SK-N-SH (cell line): ENCODE measurements at regions not wholly inside any gene's neighbourhood (a gene's known extent, or its start where the extent isn't known, plus 50 kb on each side); places are given as distances from the start of the nearest gene placed in this dataset.
A peak's percentile ranks its signal among the peaks of the same experiment; 100 is the strongest.

ENCODE experiments used
- CTCF ChIA-PET: fragments of 300-600, 350-600 bp; formaldehyde crosslinking; extraction: SDS; loops from one replicate; lab custom pipeline; 2021; lab: Yijun Ruan, JAX
- POLR2A ChIA-PET: fragments of 350-600 bp; sonication (Branson Sonifier 250); formaldehyde crosslinking; extraction: SDS; loops from one replicate; lab custom pipeline; 2020; ENCODE audit warnings: antibody characterized with exemption, inconsistent platforms; lab: Yijun Ruan, JAX
- DNase-seq: peaks from one replicate; pipeline ENCODE4 v3.0.0; 2012
- H2AFZ ChIP-seq: fragments of 200-600 bp; sonication (generic); 2 replicates; pipeline ENCODE4 v1.8.1; 2016; ENCODE audit warnings: antibody characterized with exemption, mild to moderate bottlenecking, low read depth
- H3F3A ChIP-seq: fragments of 200-600 bp; sonication (generic); replicated peaks from 2 replicates; pipeline ENCODE3; 2016; ENCODE audit warnings: antibody characterized with exemption, mild to moderate bottlenecking; ENCODE audit not compliant: insufficient read depth
- H3K27ac ChIP-seq, 2 experiments: fragments of 200-500 bp in 1 of 2; fragments of 200-600 bp in 1 of 2; sonication (Bioruptor generic) in 1 of 2; sonication (generic), shearing (Covaris generic) in 1 of 2; 2 replicates each; pipeline versions ENCODE4 v1.5.1 to v1.6.1; 2014 to 2016; ENCODE audit warnings: low read depth in 2 of 2, inconsistent platforms in 1 of 2, low read length in 1 of 2, mild to moderate bottlenecking in 1 of 2, mixed read lengths in 1 of 2
- H3K27me3 ChIP-seq: fragments of 200-600 bp; sonication (generic), shearing (Covaris generic); 2 replicates; pipeline ENCODE4 v1.6.1; 2016; ENCODE audit warnings: mixed run types; ENCODE audit not compliant: insufficient read depth
- H3K36me3 ChIP-seq, 2 experiments: fragments of 200-500 bp in 1 of 2; fragments of 200-600 bp in 1 of 2; sonication (Bioruptor generic) in 1 of 2; sonication (generic) in 1 of 2; replicated peaks in 1 of 2; 2 replicates each; pipeline versions ENCODE3 to v1.5.1; 2014 to 2016; ENCODE audit warnings: low read length in 1 of 2, mild to moderate bottlenecking in 1 of 2; ENCODE audit not compliant: insufficient read depth in 2 of 2, control insufficient read depth in 1 of 2
- H3K4me1 ChIP-seq, 2 experiments: fragments of 200-500 bp in 1 of 2; fragments of 200-600 bp in 1 of 2; sonication (Bioruptor generic) in 1 of 2; sonication (generic), shearing (Covaris generic) in 1 of 2; 2 replicates each; pipeline versions ENCODE4 v1.5.1 to v1.6.1; 2014 to 2016; ENCODE audit warnings: low read depth in 1 of 2, low read length in 1 of 2, mixed run types in 1 of 2; ENCODE audit not compliant: insufficient read depth in 2 of 2, control insufficient read depth in 1 of 2
- H3K4me2 ChIP-seq: fragments of 200-600 bp; sonication (generic), shearing (Covaris generic); 2 replicates; pipeline ENCODE4 v1.6.1; 2017; ENCODE audit warnings: mixed run types
- H3K4me3 ChIP-seq, 2 experiments: fragments of 200-500 bp in 1 of 2; fragments of 200-600 bp in 1 of 2; sonication (Bioruptor generic) in 1 of 2; sonication (generic), shearing (Covaris generic) in 1 of 2; 2 replicates each; pipeline versions ENCODE4 v1.5.1 to v1.8.1; 2014 to 2016; ENCODE audit warnings: low read depth in 2 of 2, inconsistent platforms in 1 of 2, low read length in 1 of 2, mild to moderate bottlenecking in 1 of 2, mixed read lengths in 1 of 2, moderate library complexity in 1 of 2
- H3K79me2 ChIP-seq: fragments of 200-600 bp; sonication (generic); 2 replicates; pipeline ENCODE4 v1.8.1; 2017; ENCODE audit warnings: mild to moderate bottlenecking; ENCODE audit not compliant: insufficient read depth
- H3K9ac ChIP-seq: fragments of 200-600 bp; sonication (generic); 2 replicates; pipeline ENCODE4 v1.6.1; 2017; ENCODE audit warnings: mixed run types
- H3K9me2 ChIP-seq: fragments of 200-600 bp; sonication (generic); 2 replicates; pipeline ENCODE4 v1.6.1; 2017; ENCODE audit warnings: mixed run types
- H3K9me3 ChIP-seq: fragments of 200-600 bp; sonication (generic); 2 replicates; pipeline ENCODE4 v1.6.1; 2017; ENCODE audit warnings: mixed run types, mild to moderate bottlenecking, moderate library complexity
- H4K20me1 ChIP-seq: fragments of 200-600 bp; sonication (generic); 2 replicates; pipeline ENCODE4 v1.6.1; 2017; ENCODE audit warnings: mild to moderate bottlenecking, mixed run types; ENCODE audit not compliant: insufficient read depth
- EZH2phosphoT487 ChIP-seq: fragments of 200-600 bp; sonication (generic); IDR thresholded peaks from 2 replicates; pipeline ENCODE4 v1.6.1; 2017; ENCODE audit warnings: low read depth, mixed run types, mild to moderate bottlenecking, antibody characterized with exemption, moderate library complexity, borderline replicate concordance
- FOXJ3 ChIP-seq: sonication (generic); formaldehyde crosslinking; IDR thresholded peaks from 2 replicates; pipeline ENCODE4 v1.5.1; 2020; ENCODE audit warnings: mild to moderate bottlenecking, missing genetic modification reagents
- JUND ChIP-seq: IDR thresholded peaks from 2 replicates; pipeline ENCODE4 v1.4.0; 2012
- MEF2A ChIP-seq: IDR thresholded peaks from 2 replicates; pipeline ENCODE4 v1.4.0; 2012; ENCODE audit warnings: low read depth, borderline replicate concordance
- RAD21 ChIP-seq: IDR thresholded peaks from 2 replicates; pipeline ENCODE4 v1.6.1; 2012; ENCODE audit warnings: mild to moderate bottlenecking, low read length
- SMC3 ChIP-seq: IDR thresholded peaks from 2 replicates; pipeline ENCODE4 v1.6.1; 2012; ENCODE audit warnings: low read depth, low read length, improper control_type of control experiment
- WGBS: methylation state at CpG from one replicate; pipeline ENCODE4 v1.1.6; 2017; ENCODE audit warnings: low lambda C conversion rate; 5-methylcytosine and 5-hydroxymethylcytosine counted together
- TF ChIP-seq, protein P1 (sequence below): IDR thresholded peaks from 2 replicates; pipeline ENCODE4 v1.4.0; 2012; ENCODE audit warnings: low read depth
- TF ChIP-seq, protein P2 (sequence below): IDR thresholded peaks from 2 replicates; pipeline ENCODE4 v1.4.0; 2012; ENCODE audit warnings: low read depth, borderline replicate concordance
- TF ChIP-seq, protein P3 (sequence below): fragments of 150-350 bp; IDR thresholded peaks from 2 replicates; pipeline ENCODE4 v1.6.1; 2016; ENCODE audit warnings: mild to moderate bottlenecking, low read depth, low read length
- TF ChIP-seq, protein P4 (sequence below): IDR thresholded peaks from 2 replicates; pipeline ENCODE4 v1.4.0; 2012; ENCODE audit warnings: low read depth, borderline replicate concordance

DNA sequence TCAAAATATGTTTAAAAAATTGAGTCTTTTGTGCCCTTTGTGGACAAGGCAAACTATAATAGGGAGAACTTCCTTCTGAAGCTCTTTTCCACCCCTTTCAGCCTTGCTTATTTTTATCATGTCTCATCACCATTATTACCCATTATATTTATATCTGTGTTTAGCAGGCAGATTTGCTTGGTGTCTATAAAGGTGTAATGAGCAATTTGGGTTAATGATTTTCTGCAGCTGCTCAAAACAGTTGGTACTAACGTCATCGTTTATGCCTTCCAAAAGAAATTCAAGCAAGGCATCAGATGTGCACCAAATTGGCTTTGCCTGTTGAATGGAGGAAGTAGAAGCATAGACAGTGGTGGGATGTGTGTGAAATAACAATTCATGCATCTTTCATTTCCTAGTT, 483.7 kb upstream of the SGO1 start:
- CTCF ChIA-PET, result no interaction called here
- WGBS, result 85% methylated on average over 2 of the region's 2 CpGs
- Histone ChIP-seq H3K27me3 (no peaks in the 10 kb centered on the region), H3K9me3 (no peaks in the 10 kb centered on the region; the same call in 1 of the 2 replicates), H4K20me1 (no peaks in the 10 kb centered on the region), H3K4me3 (no peak overlapping the region), H2AFZ (0 out of 2 replicates have a peak overlapping the region, but pooled peaks have one; percentile 31), H3K27ac (no peak overlapping the region), H3K36me3 (no peaks in the 10 kb centered on the region), H3K4me2 (no peak overlapping the region), H3K79me2 (no peaks in the 10 kb centered on the region), H3K4me1 (peaks cover 0 to 10% of the 10 kb centered on the region in 2 experiments; a peak in 2 of 4 replicates), H3K9ac (no peak overlapping the region), H3K9me2 (no peaks in the 10 kb centered on the region), H3F3A (no peaks in the 10 kb centered on the region)
- TF ChIP-seq EZH2phosphoT487, result no peak
- no peak for TF ChIP-seq MEF2A
- POLR2A ChIA-PET, result no interaction called here
- DNase-seq, result no peak

DNA sequence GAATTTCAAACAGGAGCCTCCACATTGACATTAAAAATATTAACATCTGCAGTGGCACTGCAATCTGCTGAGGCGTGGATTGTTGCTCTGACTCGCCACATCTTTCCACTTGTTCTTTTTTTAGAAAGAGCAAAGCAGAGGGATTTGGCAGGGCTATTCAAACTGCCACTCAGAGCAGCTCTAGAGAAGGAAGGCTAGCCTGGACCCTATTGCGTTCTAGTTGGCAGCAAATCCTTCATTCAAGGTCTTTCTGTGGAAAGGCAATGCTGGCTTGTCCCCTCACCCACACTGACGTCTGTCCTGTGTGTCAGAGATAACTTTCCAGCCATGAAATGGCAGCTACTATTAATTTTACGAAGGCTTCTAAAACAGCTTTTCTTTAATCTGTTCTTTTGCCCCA, 483.2 kb upstream of the SGO1 start:
- CTCF ChIA-PET, result no interaction called here
- H3K9me2 ChIP-seq, result no peaks in the 10 kb centered on the region
- peaks cover 0 to 10% of the 10 kb centered on the region in 2 experiments; a peak in 2 of 4 replicates for H3K4me1 ChIP-seq
- H4K20me1 ChIP-seq, result no peaks in the 10 kb centered on the region
- POLR2A ChIA-PET, result no interaction called here
- H3K27ac ChIP-seq, result no peak overlapping the region
- 56% methylated on average over 5 of the region's 5 CpGs for WGBS
- H3K79me2 ChIP-seq, result no peaks in the 10 kb centered on the region
- no peaks in the 10 kb centered on the region; the same call in 1 of the 2 replicates for H3K9me3 ChIP-seq
- H3K4me3 ChIP-seq, result no peak overlapping the region
- no peaks in the 10 kb centered on the region for H3K36me3 ChIP-seq
- no peak overlapping the region for H3K4me2 ChIP-seq
- TF ChIP-seq, protein P1, sequence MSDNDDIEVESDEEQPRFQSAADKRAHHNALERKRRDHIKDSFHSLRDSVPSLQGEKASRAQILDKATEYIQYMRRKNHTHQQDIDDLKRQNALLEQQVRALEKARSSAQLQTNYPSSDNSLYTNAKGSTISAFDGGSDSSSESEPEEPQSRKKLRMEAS, result no peak
- TF ChIP-seq, protein P2, sequence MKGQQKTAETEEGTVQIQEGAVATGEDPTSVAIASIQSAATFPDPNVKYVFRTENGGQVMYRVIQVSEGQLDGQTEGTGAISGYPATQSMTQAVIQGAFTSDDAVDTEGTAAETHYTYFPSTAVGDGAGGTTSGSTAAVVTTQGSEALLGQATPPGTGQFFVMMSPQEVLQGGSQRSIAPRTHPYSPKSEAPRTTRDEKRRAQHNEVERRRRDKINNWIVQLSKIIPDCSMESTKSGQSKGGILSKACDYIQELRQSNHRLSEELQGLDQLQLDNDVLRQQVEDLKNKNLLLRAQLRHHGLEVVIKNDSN, result no peak
- TF ChIP-seq RAD21 (no peak), JUND (no peak), FOXJ3 (no peak), SMC3 (no peak)
- TF ChIP-seq, protein P3, sequence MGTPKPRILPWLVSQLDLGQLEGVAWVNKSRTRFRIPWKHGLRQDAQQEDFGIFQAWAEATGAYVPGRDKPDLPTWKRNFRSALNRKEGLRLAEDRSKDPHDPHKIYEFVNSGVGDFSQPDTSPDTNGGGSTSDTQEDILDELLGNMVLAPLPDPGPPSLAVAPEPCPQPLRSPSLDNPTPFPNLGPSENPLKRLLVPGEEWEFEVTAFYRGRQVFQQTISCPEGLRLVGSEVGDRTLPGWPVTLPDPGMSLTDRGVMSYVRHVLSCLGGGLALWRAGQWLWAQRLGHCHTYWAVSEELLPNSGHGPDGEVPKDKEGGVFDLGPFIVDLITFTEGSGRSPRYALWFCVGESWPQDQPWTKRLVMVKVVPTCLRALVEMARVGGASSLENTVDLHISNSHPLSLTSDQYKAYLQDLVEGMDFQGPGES, result no peak
- TF ChIP-seq, protein P4, sequence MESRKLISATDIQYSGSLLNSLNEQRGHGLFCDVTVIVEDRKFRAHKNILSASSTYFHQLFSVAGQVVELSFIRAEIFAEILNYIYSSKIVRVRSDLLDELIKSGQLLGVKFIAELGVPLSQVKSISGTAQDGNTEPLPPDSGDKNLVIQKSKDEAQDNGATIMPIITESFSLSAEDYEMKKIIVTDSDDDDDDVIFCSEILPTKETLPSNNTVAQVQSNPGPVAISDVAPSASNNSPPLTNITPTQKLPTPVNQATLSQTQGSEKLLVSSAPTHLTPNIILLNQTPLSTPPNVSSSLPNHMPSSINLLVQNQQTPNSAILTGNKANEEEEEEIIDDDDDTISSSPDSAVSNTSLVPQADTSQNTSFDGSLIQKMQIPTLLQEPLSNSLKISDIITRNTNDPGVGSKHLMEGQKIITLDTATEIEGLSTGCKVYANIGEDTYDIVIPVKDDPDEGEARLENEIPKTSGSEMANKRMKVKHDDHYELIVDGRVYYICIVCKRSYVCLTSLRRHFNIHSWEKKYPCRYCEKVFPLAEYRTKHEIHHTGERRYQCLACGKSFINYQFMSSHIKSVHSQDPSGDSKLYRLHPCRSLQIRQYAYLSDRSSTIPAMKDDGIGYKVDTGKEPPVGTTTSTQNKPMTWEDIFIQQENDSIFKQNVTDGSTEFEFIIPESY, result no peak
- H3F3A ChIP-seq, result no peaks in the 10 kb centered on the region
- no peak overlapping the region for H3K9ac ChIP-seq
- peak overlapping the region; percentile 9; the same call in 1 of the 2 replicates for H2AFZ ChIP-seq
- H3K27me3 ChIP-seq, result no peaks in the 10 kb centered on the region
- no peak for DNase-seq
